Body of pancreas (tissue), 4 donors: ENCODE measurements at regions not wholly inside any gene's neighbourhood (a gene's known extent, or its start where the extent isn't known, plus 50 kb on each side); places are given as distances from the start of the nearest gene placed in this dataset.

Source experiments
- ATAC-seq: fragments of 150-250 bp; one replicate; pipeline ENCODE4 v1.9.1; 2016
- DNase-seq, 4 donors: peaks; one replicate each; pipeline ENCODE4 v3.0.0-alpha.2; 2019
- H3K27ac ChIP-seq, 4 donors: fragments of 200-600 bp; sonication (generic); 1 replicate in 3 of 4; 2 replicates in 1 of 4; pipeline versions ENCODE4 v1.5.1 to v1.6.1; 2016 to 2019; ENCODE audit warnings: mild to moderate bottlenecking in 1 of 4, mixed read lengths in 1 of 4, moderate library complexity in 1 of 4
- H3K27me3 ChIP-seq, 2 donors: fragments of 200-600 bp; sonication (generic); one replicate each; pipeline ENCODE4 v1.6.0; 2016; ENCODE audit warnings: mild to moderate bottlenecking in 1 of 2
- H3K36me3 ChIP-seq, 2 donors: fragments of 200-600 bp; sonication (generic); replicated peaks in 1 of 2; 2 replicates each; pipeline ENCODE4 v1.5.1; 2016; ENCODE audit warnings: low read depth in 2 of 2; ENCODE audit not compliant: insufficient read depth in 1 of 2
- H3K4me1 ChIP-seq: fragments of 200-600 bp; sonication (generic); one replicate; pipeline ENCODE4 v1.6.0; 2016
- H3K4me3 ChIP-seq, 2 donors: fragments of 200-600 bp; sonication (generic); 1 replicate in 1 of 2; 2 replicates in 1 of 2; pipeline ENCODE4 v1.5.1; 2016 to 2019
- H3K9me3 ChIP-seq, 3 donors: fragments of 200-600 bp; sonication (generic); 1 replicate in 2 of 3; 2 replicates in 1 of 3; pipeline ENCODE4 v1.5.1; 2016
- CTCF ChIP-seq, 7 experiments: fragments of 450-650 bp in 4 of 7; fragments of 200-600 bp in 3 of 7; sonication (generic) in 3 of 7; IDR thresholded peaks; one replicate each; pipeline ENCODE4 v1.5.1; 2016 to 2019; ENCODE audit warnings: antibody characterized with exemption in 7 of 7
- POLR2A ChIP-seq, 3 donors: fragments of 450-650 bp; IDR thresholded peaks; one replicate each; pipeline ENCODE4 v1.6.1; 2016; ENCODE audit warnings: antibody characterized with exemption in 3 of 3, mild to moderate bottlenecking in 2 of 3
- WGBS, 2 donors: methylation state at CpG; one replicate each; pipeline ENCODE4 v1.1.5; 2017; 5-methylcytosine and 5-hydroxymethylcytosine counted together
- intact Hi-C: fragments of 100-400 bp; cut with DNase I; formaldehyde crosslinking; loops from one replicate; pipeline ENCODE4 v1.15.1; 2023

GRCh38 chr4:81566161-81566591, 94.5 kb upstream of the RASGEF1B start:
- WGBS, 2 donors: 40 to 43% methylated on average over 5 of the region's 5 CpGs
- Histone ChIP-seq H3K4me1 (peaks cover 12% of the 10 kb centered on the region), H3K27ac (peak overlapping the region in 1 of 4 donors; percentile 17), H3K9me3 (no peaks in the 10 kb centered on the region), H3K4me3 (no peak overlapping the region), H3K27me3 (no peaks in the 10 kb centered on the region), H3K36me3 (no peaks in the 10 kb centered on the region)
- TF ChIP-seq POLR2A (IDR thresholded peaks at IDR 0.05) (no peak), CTCF (IDR thresholded peaks at IDR 0.05) (no peak)
- DNase-seq: no peak
- intact Hi-C loops: no loop called here
- no peak for ATAC-seq

- TF ChIP-seq POLR2A (IDR thresholded peaks at IDR 0.05) (peak in 1 of 3 donors; percentile 19), CTCF (IDR thresholded peaks at IDR 0.05) (no peak)
- intact Hi-C loops: no loop called here
- no peak overlapping the region for H3K27ac ChIP-seq
Observed at GRCh38 chr4:81565142-81565870, 93.6 kb upstream of the RASGEF1B start.

GRCh38 chr4:81564025-81564424, 92.3 kb upstream of the RASGEF1B start:
- H3K9me3 ChIP-seq: no peaks in the 10 kb centered on the region
- H3K4me1 ChIP-seq: peaks cover 12% of the 10 kb centered on the region
- H3K27me3 ChIP-seq: no peaks in the 10 kb centered on the region
- peak overlapping the region in 1 of 4 donors; percentile 44 for H3K27ac ChIP-seq
- H3K36me3 ChIP-seq: no peaks in the 10 kb centered on the region
- intact Hi-C loops: no loop called here
- H3K4me3 ChIP-seq: no peak overlapping the region
- peak; percentile 40 for ATAC-seq
- WGBS, 2 donors: 25 to 28% methylated on average over 3 of the region's 3 CpGs
- TF ChIP-seq POLR2A (IDR thresholded peaks at IDR 0.05) (no peak), CTCF (IDR thresholded peaks at IDR 0.05) (no peak)
- peak in 1 of 4 donors; percentile 16 for DNase-seq

More at GRCh38 chr4:81565142-81565870, 93.6 kb upstream of the RASGEF1B start:
- H3K4me3 ChIP-seq: no peak overlapping the region
- DNase-seq: peak; percentile 27 to 62 (median 54)
- H3K36me3 ChIP-seq: no peaks in the 10 kb centered on the region
- no peaks in the 10 kb centered on the region for H3K9me3 ChIP-seq
- peak; percentile 78 for ATAC-seq
- WGBS, 2 donors: 26% methylated on average over 6 of the region's 6 CpGs
- peaks cover 12% of the 10 kb centered on the region for H3K4me1 ChIP-seq
- no peaks in the 10 kb centered on the region for H3K27me3 ChIP-seq

- TF ChIP-seq POLR2A (IDR thresholded peaks at IDR 0.05) (no peak), CTCF (IDR thresholded peaks at IDR 0.05) (no peak)
- Histone ChIP-seq H3K27ac (no peak overlapping the region), H3K4me3 (no peak overlapping the region), H3K27me3 (no peaks in the 10 kb centered on the region), H3K4me1 (peaks cover 12% of the 10 kb centered on the region), H3K36me3 (no peaks in the 10 kb centered on the region), H3K9me3 (no peaks in the 10 kb centered on the region)
- no peak for DNase-seq
- WGBS, 2 donors: 76 to 85% methylated on average over 1 of the region's 1 CpG
- ATAC-seq: no peak
- intact Hi-C loops: no loop called here
Observed at GRCh38 chr4:81562093-81562492, 90.4 kb upstream of the RASGEF1B start.

GRCh38 chr4:81557306-81557705, 85.6 kb upstream of the RASGEF1B start:
- DNase-seq: no peak
- H3K4me3 ChIP-seq: no peak overlapping the region
- H3K27me3 ChIP-seq: no peaks in the 10 kb centered on the region
- no peaks in the 10 kb centered on the region for H3K36me3 ChIP-seq
- no peak for TF ChIP-seq CTCF (IDR thresholded peaks at IDR 0.05)
- TF ChIP-seq POLR2A (IDR thresholded peaks at IDR 0.05): no peak
- no peak overlapping the region for H3K27ac ChIP-seq
- intact Hi-C loops: no loop called here
- ATAC-seq: no peak
- no peaks in the 10 kb centered on the region for H3K4me1 ChIP-seq
- H3K9me3 ChIP-seq: no peaks in the 10 kb centered on the region
